HG02610 (cell line): ENCODE measurements at regions not wholly inside any gene's neighbourhood (a gene's known extent, or its start where the extent isn't known, plus 50 kb on each side); places are given as distances from the start of the nearest gene placed in this dataset.

Source experiments
- ATAC-seq: cut with Tn5 transposase; IDR thresholded peaks from one replicate; pipeline ENCODE4 v1.9.1; 2021; ENCODE audit warnings: mild to moderate bottlenecking, moderate library complexity; ENCODE audit not compliant: unreplicated experiment

GRCh38 chr15:99440551-99441443 is 125.0 kb upstream of the MEF2A start:
- ATAC-seq = no peak

DNA sequence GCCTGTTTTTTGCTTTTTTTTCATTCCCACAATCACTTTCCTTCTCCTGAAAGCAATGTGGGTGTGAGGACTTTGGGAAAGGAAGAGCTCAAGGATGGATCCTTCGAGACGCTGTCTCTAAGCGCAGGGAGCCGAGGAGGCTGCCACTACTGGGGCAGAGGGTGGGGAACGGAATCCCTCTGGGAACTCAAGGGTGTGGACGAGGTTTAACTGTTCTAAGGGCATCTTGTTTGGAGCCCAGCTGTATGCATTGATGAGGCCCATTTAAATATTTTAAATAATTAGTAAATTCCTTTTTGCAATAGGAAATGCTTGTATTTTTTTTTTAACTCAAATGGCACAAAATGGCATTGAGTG is 124.4 kb upstream of the MEF2A start:
- ATAC-seq = no peak

- ATAC-seq = no peak
Observed at GRCh38 chr15:99441871-99442251, 123.9 kb upstream of the MEF2A start.

DNA sequence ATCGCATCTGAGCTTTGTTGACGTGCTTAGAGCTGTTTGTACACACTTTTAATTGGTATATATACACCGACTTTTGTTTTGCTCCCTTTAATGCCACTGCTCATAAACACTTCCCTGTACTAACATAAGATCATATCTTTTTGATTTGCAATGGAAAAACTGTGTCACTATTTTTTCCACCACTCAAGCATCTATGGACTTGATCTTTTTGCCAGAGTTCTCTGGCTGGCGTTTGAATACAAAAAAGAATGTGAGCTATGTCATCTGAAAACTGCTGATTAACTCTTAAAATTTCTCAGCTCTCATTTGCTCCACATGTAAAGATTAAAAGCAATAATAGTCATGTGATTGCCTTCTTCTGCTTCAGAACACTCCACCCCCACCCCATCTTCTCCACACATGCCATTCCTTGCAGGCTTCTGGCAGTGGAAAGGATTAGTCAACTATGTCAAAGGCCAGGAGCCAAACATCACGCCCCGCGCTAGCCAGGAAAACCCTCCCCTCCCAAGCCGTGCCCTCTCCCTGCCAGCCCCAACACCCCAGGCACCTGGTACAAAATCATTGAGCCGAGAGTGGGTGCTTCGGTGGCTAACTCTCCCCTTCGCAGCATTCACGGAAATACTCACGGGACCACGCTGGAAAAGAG is 123.4 kb upstream of the MEF2A start:
- no peak for ATAC-seq

- ATAC-seq = no peak
Observed at GRCh38 chr15:99443056-99443756, 122.6 kb upstream of the MEF2A start.

- no peak for ATAC-seq
Observed at GRCh38 chr15:99443768-99444446, 121.9 kb upstream of the MEF2A start.

GRCh38 chr15:99445272-99445850 is 120.4 kb upstream of the MEF2A start:
- ATAC-seq = no peak

GRCh38 chr15:99446565-99447496 is 119.0 kb upstream of the MEF2A start:
- no peak for ATAC-seq

DNA sequence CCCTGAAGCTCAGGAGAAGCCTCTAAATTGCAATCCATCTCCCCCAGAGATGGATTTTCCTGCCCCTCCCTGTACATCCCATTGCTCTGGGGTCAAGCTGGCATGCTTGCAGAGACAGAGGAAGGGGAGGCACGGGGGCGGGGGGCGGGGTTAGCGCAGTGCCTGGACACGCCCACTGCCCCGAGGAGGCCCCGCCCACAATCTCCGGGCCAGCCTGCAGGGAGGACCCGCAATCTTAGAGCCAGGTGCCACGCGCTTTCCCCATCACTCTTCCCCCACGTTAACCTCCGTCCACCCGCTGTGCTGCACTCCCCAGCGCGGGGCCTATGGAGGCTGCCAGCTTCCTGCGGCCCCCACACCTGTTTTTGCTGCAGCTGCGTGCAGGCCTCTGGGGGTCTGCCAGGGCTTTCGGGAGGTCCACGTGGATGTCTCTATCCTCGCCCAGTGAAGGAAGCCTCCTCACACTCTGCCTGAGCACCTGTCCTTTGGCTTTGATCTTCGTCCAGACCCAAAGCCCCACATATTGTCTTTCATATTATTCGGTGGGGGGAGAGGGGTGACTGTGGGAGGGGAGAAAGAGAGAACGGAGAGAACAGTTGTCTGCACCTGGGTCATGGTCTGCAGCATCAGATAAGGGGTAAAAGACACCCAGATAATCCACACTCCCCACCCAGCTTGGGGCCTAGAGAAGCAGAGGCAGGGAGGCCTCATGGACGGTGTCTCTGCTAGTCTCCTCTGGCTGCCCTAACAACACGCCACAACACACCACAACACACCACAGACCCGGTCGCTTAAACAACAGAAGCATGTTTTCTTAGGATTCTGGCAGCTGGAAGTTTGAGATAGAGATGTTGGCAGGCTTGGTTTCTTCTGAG is 118.0 kb upstream of the MEF2A start:
- ATAC-seq = no peak

- no peak for ATAC-seq
Observed at GRCh38 chr15:99449514-99449913, 116.3 kb upstream of the MEF2A start.

DNA sequence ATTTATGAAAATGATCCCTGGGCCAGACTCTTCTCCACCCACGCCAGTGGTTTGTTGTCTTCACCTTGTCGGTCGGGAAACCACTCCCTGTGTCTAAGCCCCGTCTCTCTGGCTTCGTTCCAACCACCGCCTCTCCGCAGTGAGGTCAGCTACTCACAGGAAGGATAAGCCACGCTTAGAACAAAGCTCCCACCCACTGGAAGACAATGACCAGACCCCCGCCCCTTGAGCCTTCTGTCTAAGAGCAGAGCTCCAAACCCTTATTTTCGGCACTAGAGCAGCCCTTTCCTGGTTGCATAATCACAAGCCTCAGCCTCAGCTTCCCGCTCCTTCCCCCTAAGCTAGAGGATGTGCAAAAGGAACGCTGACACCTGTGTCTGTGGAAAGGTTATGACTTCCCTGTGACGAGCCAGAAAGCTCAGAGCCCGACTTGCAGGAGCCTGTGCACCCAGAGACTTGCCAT is 114.9 kb upstream of the MEF2A start:
- peak; percentile 52 for ATAC-seq

- ATAC-seq = no peak
Observed at GRCh38 chr15:99451484-99451883, 114.3 kb upstream of the MEF2A start.

DNA sequence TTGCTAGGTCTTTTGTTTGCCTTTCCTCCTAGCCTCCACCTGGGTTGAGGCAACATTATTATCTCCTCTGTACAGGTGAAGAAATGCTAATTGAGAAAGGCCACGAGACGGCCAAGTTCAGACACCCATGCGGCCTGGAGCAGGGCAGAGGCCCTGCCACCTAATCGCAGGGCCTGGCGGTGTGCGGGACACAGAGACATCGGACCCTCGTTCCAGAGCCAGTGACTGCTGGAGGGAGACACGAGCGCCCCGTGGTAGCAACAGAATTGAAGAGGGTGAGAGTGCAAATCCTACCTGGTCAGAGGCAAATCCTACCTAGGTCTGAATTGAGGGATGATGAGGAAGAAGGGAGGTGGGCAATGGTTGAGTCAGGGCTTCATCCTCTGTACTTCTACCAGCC is 113.8 kb upstream of the MEF2A start:
- no peak for ATAC-seq

DNA sequence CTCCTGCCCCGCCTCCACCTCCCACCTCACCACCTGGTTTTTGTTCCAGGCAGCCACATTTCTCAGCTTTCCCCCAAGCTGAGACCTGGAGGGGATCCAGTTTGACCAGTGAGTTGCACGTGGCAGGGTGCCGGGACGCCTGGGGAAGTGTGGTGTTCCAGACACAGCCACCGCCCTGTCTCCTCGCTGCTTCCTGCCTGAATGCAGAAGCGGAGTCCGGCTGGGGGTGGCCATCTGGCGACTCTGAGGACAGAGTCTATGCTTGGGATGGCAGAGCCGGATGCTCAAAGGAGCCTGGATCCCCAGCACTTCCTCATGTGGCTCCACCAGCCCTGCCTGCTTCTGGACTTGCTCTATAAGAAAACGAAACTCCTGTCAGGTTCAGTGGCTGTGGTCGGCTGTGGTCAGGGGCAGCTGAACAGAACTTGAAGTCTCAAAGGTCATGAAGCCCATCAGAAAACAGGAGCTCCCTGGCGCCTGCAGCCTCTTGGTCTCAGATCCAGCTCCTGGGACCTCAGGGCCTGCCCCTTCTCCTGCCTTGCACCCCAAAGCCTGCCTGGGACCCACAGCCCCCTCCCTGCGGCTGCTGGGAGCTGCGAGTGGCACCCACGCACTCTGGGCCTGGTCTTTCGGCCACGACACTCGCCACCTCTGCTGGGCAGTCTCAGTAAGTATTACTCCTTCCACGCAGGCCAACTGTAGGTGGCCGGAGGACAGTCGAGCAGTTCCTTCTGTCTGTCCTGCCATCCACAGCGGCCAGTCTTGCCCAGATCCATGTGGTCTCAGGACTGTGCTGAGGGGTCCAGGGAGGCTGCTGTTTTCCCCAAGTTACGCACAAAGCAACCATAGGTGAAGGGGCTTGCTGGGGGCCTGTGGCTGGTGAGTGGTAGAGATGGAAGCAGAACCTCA is 112.8 kb upstream of the MEF2A start:
- ATAC-seq = peak; percentile 76

GRCh38 chr15:99453637-99454030 is 112.2 kb upstream of the MEF2A start:
- no peak for ATAC-seq

DNA sequence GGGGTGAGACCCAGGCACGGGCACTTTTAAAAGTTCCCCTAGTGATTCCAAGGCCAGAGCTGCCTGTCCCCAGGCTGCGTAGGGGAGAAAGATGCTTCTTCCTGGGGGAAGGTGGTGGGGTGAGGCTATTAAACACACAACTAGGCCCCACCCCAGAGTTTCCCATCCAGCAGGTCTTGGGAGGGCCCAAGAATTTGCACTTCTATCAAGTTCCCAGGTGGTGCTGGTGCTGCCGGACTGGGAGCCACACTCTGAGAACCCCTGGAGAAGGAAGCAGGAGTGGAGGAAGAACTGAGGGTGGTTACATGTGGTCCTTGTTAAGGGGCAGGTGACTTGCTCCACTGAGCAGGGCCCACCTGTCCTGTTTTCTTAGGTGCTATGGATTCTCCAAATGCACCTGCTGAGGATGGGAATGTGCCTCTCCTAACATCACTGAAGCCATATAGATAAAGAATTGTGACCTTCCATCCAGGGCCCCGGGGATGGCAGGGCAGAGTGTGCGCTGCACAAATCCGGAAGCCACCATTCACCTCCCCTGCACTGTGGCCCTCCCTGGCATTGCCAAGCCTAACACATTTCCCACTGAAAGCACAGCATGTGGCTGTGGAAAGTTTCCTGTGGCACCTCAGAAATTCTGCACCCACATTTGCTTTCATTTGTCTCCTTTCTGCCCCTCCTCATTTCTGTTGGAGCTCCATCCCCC is 111.5 kb upstream of the MEF2A start:
- ATAC-seq = no peak
